HepG2 (cell line): ENCODE measurements at regions not wholly inside any gene's neighbourhood (a gene's known extent, or its start where the extent isn't known, plus 50 kb on each side); places are given as distances from the start of the nearest gene placed in this dataset.

Experiments used
- ATAC-seq: fragments of 200-7000 bp; cut with Tn5 transposase; 3 replicates; pipeline ENCODE4 v1.9.1; 2020; ENCODE audit warnings: mild to moderate bottlenecking, moderate library complexity
- BruUV-seq: library from RNA; stranded (reverse); fragments of 400-500 nt; replicated peaks from 2 replicates; lab custom pipeline; 2021; lab: Mats Ljungman, UMichigan
- CTCF ChIA-PET: fragments of 300-600 bp; formaldehyde crosslinking; extraction: SDS; loops from one replicate; lab custom pipeline; 2021; ENCODE audit warnings: low total read pairs, inconsistent platforms, low intra/inter-chr PET ratio; lab: Yijun Ruan, JAX
- POLR2A ChIA-PET: fragments of 350-600 bp; sonication (Branson Sonifier 250); formaldehyde crosslinking; loops from one replicate; lab custom pipeline; 2020; ENCODE audit warnings: antibody characterized with exemption, inconsistent platforms; lab: Yijun Ruan, JAX
- DNase-seq: peaks from one replicate; pipeline ENCODE4 v3.0.0-alpha.2; 2015; ENCODE audit warnings: low spot score
- FAIRE-seq: peaks from 3 replicates; lab custom pipeline; 2011; peaks lifted over from hg19 to GRCh38; lab: Jason Lieb, UNC
- H2AFZ ChIP-seq: one replicate; pipeline ENCODE4 v1.6.1; 2011; ENCODE audit warnings: low read length, inconsistent platforms
- H3K27ac ChIP-seq: fragments of 300-600 bp; 3 replicates; pipeline ENCODE4 v1.8.0; 2011; ENCODE audit warnings: mixed run types, mild to moderate bottlenecking, mixed read lengths, low read length, inconsistent platforms; ENCODE audit not compliant: insufficient read depth; ENCODE audit errors: extremely low read length
- H3K27me3 ChIP-seq, 2 experiments: fragments of 200-600 bp in 1 of 2; 2 replicates in 1 of 2; 3 replicates in 1 of 2; pipeline versions ENCODE4 v1.6.0 to v1.8.0; 2011; ENCODE audit warnings: low read length in 2 of 2, mild to moderate bottlenecking in 2 of 2, moderate library complexity in 2 of 2, inconsistent platforms in 1 of 2; ENCODE audit not compliant: insufficient read depth in 2 of 2, control insufficient read depth in 1 of 2
- H3K36me3 ChIP-seq, 2 experiments: fragments of 200-600 bp in 1 of 2; replicated peaks in 1 of 2; 2 replicates in 1 of 2; 3 replicates in 1 of 2; pipeline versions ENCODE4 v1.5.1 to v1.8.0; 2011; ENCODE audit warnings: low read length in 2 of 2, inconsistent platforms in 1 of 2; ENCODE audit not compliant: insufficient read depth in 2 of 2, control insufficient read depth in 1 of 2
- H3K4me1 ChIP-seq: 2 replicates; pipeline ENCODE4 v1.5.1; 2012; ENCODE audit warnings: low read length, inconsistent platforms; ENCODE audit not compliant: insufficient read depth
- H3K4me2 ChIP-seq: 2 replicates; pipeline ENCODE4 v1.6.0; 2011; ENCODE audit warnings: low read depth, low read length, inconsistent platforms
- H3K4me3 ChIP-seq, 3 experiments: fragments of 200-600 bp in 1 of 3; sonication (generic), shearing (Covaris generic) in 1 of 3; replicated peaks in 1 of 3; 2 replicates each; pipeline ENCODE4 v1.5.1; 2011 to 2016; ENCODE audit warnings: low read length in 3 of 3, inconsistent platforms in 2 of 3, low read depth in 2 of 3, mild to moderate bottlenecking in 2 of 3, control low read depth in 1 of 3, mixed read lengths in 1 of 3; ENCODE audit not compliant: insufficient read depth in 1 of 3
- H3K79me2 ChIP-seq: one replicate; pipeline ENCODE4 v1.6.1; 2011; ENCODE audit warnings: low read length, inconsistent platforms; ENCODE audit not compliant: insufficient read depth
- H3K9ac ChIP-seq: 2 replicates; pipeline ENCODE4 v1.6.0; 2011; ENCODE audit warnings: mild to moderate bottlenecking, low read depth, low read length, inconsistent platforms; ENCODE audit not compliant: insufficient read depth
- H3K9me3 ChIP-seq: 2 replicates; pipeline ENCODE4 v1.5.1; 2012; ENCODE audit warnings: mild to moderate bottlenecking, low read length
- H4K20me1 ChIP-seq: 2 replicates; pipeline ENCODE4 v1.6.0; 2011; ENCODE audit warnings: inconsistent platforms, mild to moderate bottlenecking, low read length, moderate library complexity; ENCODE audit not compliant: insufficient read depth
- ATAD3A ChIP-seq: sonication (generic); formaldehyde crosslinking; IDR thresholded peaks from 2 replicates; pipeline ENCODE4 v1.4.0; 2020; ENCODE audit warnings: missing genetic modification reagents
- GTF2F1 ChIP-seq: fragments of 150-350 bp; IDR thresholded peaks from 2 replicates; pipeline ENCODE4 v1.6.1; 2014; ENCODE audit warnings: low read length
- MYNN ChIP-seq: sonication (generic); formaldehyde crosslinking; IDR thresholded peaks from 2 replicates; pipeline ENCODE4 v1.4.0; 2020; ENCODE audit warnings: mild to moderate bottlenecking, low read depth, missing genetic modification reagents
- NCOA5 ChIP-seq: sonication (generic); formaldehyde crosslinking; IDR thresholded peaks from 2 replicates; pipeline ENCODE4 v1.4.0; 2020; ENCODE audit warnings: missing genetic modification reagents
- NONO ChIP-seq, 2 experiments: fragments of 450-650 bp in 1 of 2; sonication (generic) in 1 of 2; formaldehyde crosslinking in 1 of 2; IDR thresholded peaks in 1 of 2; conservative IDR thresholded peaks in 1 of 2; 2 replicates each; pipeline versions ENCODE4 v1.6.1 to v1.8.0; 2017 to 2022; ENCODE audit warnings: mild to moderate bottlenecking in 1 of 2, missing genetic modification reagents in 1 of 2, moderate library complexity in 1 of 2
- RBFOX2 ChIP-seq: fragments of 200-400 bp; formaldehyde crosslinking; IDR thresholded peaks from 2 replicates; pipeline ENCODE4 v1.6.1; 2017; ENCODE audit warnings: low read depth, mild to moderate bottlenecking, low read length
- REXO4 ChIP-seq: sonication (generic); formaldehyde crosslinking; IDR thresholded peaks from 2 replicates; pipeline ENCODE4 v1.8.0; 2022; ENCODE audit warnings: missing genetic modification reagents, mild to moderate bottlenecking, borderline replicate concordance
- SKI ChIP-seq: fragments of 450-650 bp; IDR thresholded peaks from one replicate; pipeline ENCODE4 v1.6.1; 2018; ENCODE audit warnings: mild to moderate bottlenecking; ENCODE audit not compliant: partially characterized antibody
- TSC22D2 ChIP-seq: sonication (generic); formaldehyde crosslinking; IDR thresholded peaks from 2 replicates; pipeline ENCODE4 v1.5.1; 2020; ENCODE audit warnings: missing genetic modification reagents, mild to moderate bottlenecking, borderline replicate concordance
- ZFP36L2 ChIP-seq: sonication (generic); formaldehyde crosslinking; IDR thresholded peaks from 2 replicates; pipeline ENCODE4 v1.4.0; 2020; ENCODE audit warnings: missing genetic modification reagents
- ZNF256 ChIP-seq: sonication (generic); formaldehyde crosslinking; conservative IDR thresholded peaks from 2 replicates; pipeline ENCODE4 v1.4.0; 2020; ENCODE audit warnings: missing genetic modification reagents
- WGBS: methylation state at CpG from one replicate; pipeline ENCODE4 v1.1.6; 2017; ENCODE audit warnings: low lambda C conversion rate; 5-methylcytosine and 5-hydroxymethylcytosine counted together
- in situ Hi-C: cut with HindIII; loops from 2 replicates; pipeline ENCODE4 v1.10.0; 2017; ENCODE audit warnings: low pct_unique_long_range_greater_than_20kb; ENCODE audit not compliant: extremely low pct_ligation_motif_present
- intact Hi-C: fragments of 100-400 bp; cut with micrococcal nuclease; formaldehyde crosslinking; loops from one replicate; pipeline ENCODE4 v1.10.0; 2022; ENCODE audit not compliant: unreplicated experiment
- TF ChIP-seq, protein P1 (sequence below): sonication (generic); formaldehyde crosslinking; IDR thresholded peaks from 2 replicates; pipeline ENCODE4 v1.8.0; 2022; ENCODE audit warnings: mild to moderate bottlenecking, missing genetic modification reagents
- TF ChIP-seq, protein P2 (sequence below): sonication (generic); formaldehyde crosslinking; IDR thresholded peaks from 2 replicates; pipeline ENCODE4 v1.4.0; 2020; ENCODE audit warnings: missing genetic modification reagents

- 0% methylated on average over 1 of the region's 1 CpG for WGBS
Observed at GRCh38 chr13:54953786-54954185, 1925.2 kb downstream of the OLFM4 start.

DNA sequence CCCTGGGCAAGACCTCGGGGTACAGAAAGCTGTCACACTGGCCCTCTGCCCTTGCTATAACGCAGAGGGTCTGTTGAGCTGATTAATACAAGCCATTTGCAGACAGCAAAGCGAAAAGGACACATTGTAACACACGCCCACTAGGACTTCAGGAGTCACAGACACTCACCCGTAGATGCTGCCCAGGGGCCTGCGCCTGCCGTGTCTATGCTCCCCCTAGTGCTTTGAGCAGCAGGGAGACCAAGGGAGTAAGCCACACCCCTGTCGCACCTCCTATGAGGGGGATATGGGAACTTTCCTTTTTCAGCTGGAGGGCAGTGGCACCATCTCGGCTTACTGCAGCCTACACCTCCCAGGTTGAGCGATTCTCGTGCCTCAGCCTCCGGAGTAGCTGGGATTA is 1930.2 kb downstream of the OLFM4 start:
- BruUV-seq: no TSS peak
- H3K4me3 ChIP-seq: no peak overlapping the region
- H3K9ac ChIP-seq: no peak overlapping the region
- H3K27ac ChIP-seq: no peak overlapping the region
- no peak overlapping the region for H3K4me2 ChIP-seq
- TF ChIP-seq NONO (IDR thresholded peaks at IDR 0.05) (no peak), NONO (CRISPR knock-in tag; conservative IDR thresholded peaks at IDR 0.05) (no peak), REXO4 (no peak), TSC22D2 (no peak), ZNF256 (CRISPR knock-in tag) (no peak), NCOA5 (CRISPR knock-in tag) (no peak)
- TF ChIP-seq, protein P1, sequence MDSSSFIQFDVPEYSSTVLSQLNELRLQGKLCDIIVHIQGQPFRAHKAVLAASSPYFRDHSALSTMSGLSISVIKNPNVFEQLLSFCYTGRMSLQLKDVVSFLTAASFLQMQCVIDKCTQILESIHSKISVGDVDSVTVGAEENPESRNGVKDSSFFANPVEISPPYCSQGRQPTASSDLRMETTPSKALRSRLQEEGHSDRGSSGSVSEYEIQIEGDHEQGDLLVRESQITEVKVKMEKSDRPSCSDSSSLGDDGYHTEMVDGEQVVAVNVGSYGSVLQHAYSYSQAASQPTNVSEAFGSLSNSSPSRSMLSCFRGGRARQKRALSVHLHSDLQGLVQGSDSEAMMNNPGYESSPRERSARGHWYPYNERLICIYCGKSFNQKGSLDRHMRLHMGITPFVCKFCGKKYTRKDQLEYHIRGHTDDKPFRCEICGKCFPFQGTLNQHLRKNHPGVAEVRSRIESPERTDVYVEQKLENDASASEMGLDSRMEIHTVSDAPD: no peak
- TF ChIP-seq, all 625 proteins: peak for 0
- CTCF ChIA-PET: no interaction called here
- H3K27me3 ChIP-seq: no peaks in the 10 kb centered on the region
- no peaks in the 10 kb centered on the region for H3K4me1 ChIP-seq
- POLR2A ChIA-PET: no interaction called here
- ATAC-seq: no peak
- H3K79me2 ChIP-seq: no peaks in the 10 kb centered on the region
- in situ Hi-C loops (no loop called here), intact Hi-C loops (no loop called here)
- H3K36me3 ChIP-seq: no peaks in the 10 kb centered on the region
- FAIRE-seq: no peak
- peaks cover 58% of the 10 kb centered on the region for H3K9me3 ChIP-seq
- WGBS: 22% methylated on average over 9 of the region's 12 CpGs
- no peak overlapping the region for H2AFZ ChIP-seq
- no peaks in the 10 kb centered on the region for H4K20me1 ChIP-seq
- DNase-seq: no peak

More at GRCh38 chr13:54953786-54954185, 1925.2 kb downstream of the OLFM4 start:
- intact Hi-C loops: no loop called here
- Histone ChIP-seq H3K27ac (no peak overlapping the region), H3K9ac (no peak overlapping the region), H4K20me1 (no peaks in the 10 kb centered on the region), H3K79me2 (no peaks in the 10 kb centered on the region), H3K4me3 (no peak overlapping the region), H3K27me3 (no peaks in the 10 kb centered on the region), H2AFZ (no peak overlapping the region), H3K36me3 (no peaks in the 10 kb centered on the region), H3K4me1 (no peaks in the 10 kb centered on the region), H3K4me2 (no peak overlapping the region), H3K9me3 (peaks cover 57% of the 10 kb centered on the region)
- no TSS peak for BruUV-seq
- ChIA-PET CTCF (no interaction called here), POLR2A (no interaction called here)
- in situ Hi-C loops: no loop called here
- ATAC-seq: no peak
- no peak for FAIRE-seq
- TF ChIP-seq, protein P2, sequence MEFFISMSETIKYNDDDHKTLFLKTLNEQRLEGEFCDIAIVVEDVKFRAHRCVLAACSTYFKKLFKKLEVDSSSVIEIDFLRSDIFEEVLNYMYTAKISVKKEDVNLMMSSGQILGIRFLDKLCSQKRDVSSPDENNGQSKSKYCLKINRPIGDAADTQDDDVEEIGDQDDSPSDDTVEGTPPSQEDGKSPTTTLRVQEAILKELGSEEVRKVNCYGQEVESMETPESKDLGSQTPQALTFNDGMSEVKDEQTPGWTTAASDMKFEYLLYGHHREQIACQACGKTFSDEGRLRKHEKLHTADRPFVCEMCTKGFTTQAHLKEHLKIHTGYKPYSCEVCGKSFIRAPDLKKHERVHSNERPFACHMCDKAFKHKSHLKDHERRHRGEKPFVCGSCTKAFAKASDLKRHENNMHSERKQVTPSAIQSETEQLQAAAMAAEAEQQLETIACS: no peak
- TF ChIP-seq GTF2F1: no peak
- no peak for TF ChIP-seq RBFOX2
- no peak for TF ChIP-seq MYNN (CRISPR knock-in tag)
- no peak for TF ChIP-seq SKI
- TF ChIP-seq ZFP36L2 (CRISPR knock-in tag): no peak
- TF ChIP-seq ATAD3A: no peak
- no peak for DNase-seq
